ENCODE measurements at regions not wholly inside any gene's neighbourhood (a gene's known extent, or its start where the extent isn't known, plus 50 kb on each side); places are given as distances from the start of the nearest gene placed in this dataset.

- DNase-seq (ENCODE audit: low read depth), result no peak
Observed at GRCh38 chr2:15794608-15795134, 145.7 kb upstream of the MYCN start.

GRCh38 chr2:15795426-15795825 is 144.9 kb upstream of the MYCN start:
- no peak for DNase-seq (ENCODE audit: low read depth)

GRCh38 chr2:15796167-15796942 is 144.0 kb upstream of the MYCN start:
- no peak for DNase-seq (ENCODE audit: low read depth)

- DNase-seq (ENCODE audit: low read depth), result no peak
Observed at GRCh38 chr2:15797231-15797938, 143.0 kb upstream of the MYCN start.

- DNase-seq (ENCODE audit: low read depth), result no peak
Observed at GRCh38 chr2:15797939-15798281, 142.4 kb upstream of the MYCN start.

- no peak for DNase-seq (ENCODE audit: low read depth)
Observed at GRCh38 chr2:15798701-15799431, 141.5 kb upstream of the MYCN start.

- no peak for DNase-seq (ENCODE audit: low read depth)
Observed at GRCh38 chr2:15799432-15799827, 140.9 kb upstream of the MYCN start.

- DNase-seq (ENCODE audit: low read depth), result no peak
Observed at GRCh38 chr2:15800495-15801329, 139.6 kb upstream of the MYCN start.

- no peak for DNase-seq (ENCODE audit: low read depth)
Observed at GRCh38 chr2:15801439-15801838, 138.9 kb upstream of the MYCN start.

GRCh38 chr2:15801904-15802303 is 138.4 kb upstream of the MYCN start:
- DNase-seq (ENCODE audit: low read depth), result no peak

GRCh38 chr2:15802657-15803542 is 137.4 kb upstream of the MYCN start:
- DNase-seq (ENCODE audit: low read depth), result no peak

- DNase-seq (ENCODE audit: low read depth), result no peak
Observed at GRCh38 chr2:15803543-15804245, 136.7 kb upstream of the MYCN start.

- DNase-seq (ENCODE audit: low read depth), result no peak
Observed at GRCh38 chr2:15804246-15804619, 136.1 kb upstream of the MYCN start.

GRCh38 chr2:15804691-15805090 is 135.7 kb upstream of the MYCN start:
- no peak for DNase-seq (ENCODE audit: low read depth)

- DNase-seq (ENCODE audit: low read depth), result no peak
Observed at GRCh38 chr2:15805206-15805605, 135.1 kb upstream of the MYCN start.

GRCh38 chr2:15805772-15806171 is 134.6 kb upstream of the MYCN start:
- no peak for DNase-seq (ENCODE audit: low read depth)

GRCh38 chr2:15806801-15807417 is 133.4 kb upstream of the MYCN start:
- no peak for DNase-seq (ENCODE audit: low read depth)

GRCh38 chr2:15807418-15808203 is 132.7 kb upstream of the MYCN start:
- no peak for DNase-seq (ENCODE audit: low read depth)

All from GM04504 (cell line).